Progenitor cell of endocrine pancreas (in vitro differentiated cells): ENCODE measurements at regions not wholly inside any gene's neighbourhood (a gene's known extent, or its start where the extent isn't known, plus 50 kb on each side); places are given as distances from the start of the nearest gene placed in this dataset.

Experiments used
- DNase-seq: peaks from one replicate; pipeline ENCODE4 v3.0.0; 2021; ENCODE audit warnings: low spot score; ENCODE audit not compliant: unreplicated experiment
- H3K27ac Mint-ChIP-seq: 2 replicates; pipeline ENCODE4 v1.8.0; 2021; ENCODE audit warnings: mild to moderate bottlenecking, moderate library complexity, mixed read lengths
- H3K27me3 Mint-ChIP-seq: 2 replicates; pipeline ENCODE4 v1.8.0; 2021; ENCODE audit warnings: mixed read lengths
- H3K36me3 Mint-ChIP-seq: 2 replicates; pipeline ENCODE4 v1.8.0; 2022; ENCODE audit warnings: mixed read lengths; ENCODE audit not compliant: insufficient read depth
- H3K4me1 Mint-ChIP-seq: 2 replicates; pipeline ENCODE4 v1.8.0; 2021; ENCODE audit warnings: low read depth, mixed read lengths
- H3K4me3 Mint-ChIP-seq: 2 replicates; pipeline ENCODE4 v1.8.0; 2021; ENCODE audit warnings: low read depth, mild to moderate bottlenecking, moderate library complexity, mixed read lengths
- H3K9me3 Mint-ChIP-seq: 2 replicates; pipeline ENCODE4 v1.8.0; 2021; ENCODE audit warnings: low read depth, mixed read lengths
- TF ChIP-seq, protein P1 (sequence below): fragments of 200-600 bp; sonication (generic); IDR thresholded peaks from one replicate; pipeline ENCODE4 v1.5.0; 2021; ENCODE audit warnings: antibody characterized with exemption, mild to moderate bottlenecking; ENCODE audit not compliant: unreplicated experiment

DNA sequence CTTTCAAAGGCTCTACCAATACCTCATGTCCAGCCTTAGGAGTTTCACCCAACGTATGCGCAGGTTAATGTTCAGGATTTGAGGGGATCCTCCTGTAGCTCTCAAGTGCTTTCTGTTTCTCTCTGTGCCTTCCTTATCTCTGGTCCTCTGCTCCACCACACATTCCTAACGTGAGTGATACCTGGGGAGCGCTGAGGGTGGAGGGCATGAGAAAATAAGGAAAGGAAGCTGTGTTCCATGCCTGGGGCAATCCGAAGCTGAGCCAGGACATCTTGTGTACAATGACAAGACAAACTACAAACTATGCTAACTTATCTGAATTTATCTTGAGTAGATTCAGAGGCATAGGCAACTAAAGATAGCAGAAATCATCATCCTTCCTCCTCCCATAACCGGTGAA is 136.4 kb downstream of the SST start:
- Mint-ChIP-seq H3K4me1 (no peaks in the 10 kb centered on the region), H3K9me3 (no peaks in the 10 kb centered on the region), H3K4me3 (no peak overlapping the region), H3K27me3 (no peaks in the 10 kb centered on the region), H3K27ac (no peak overlapping the region), H3K36me3 (no peaks in the 10 kb centered on the region)
- no peak for DNase-seq
- TF ChIP-seq, protein P1, sequence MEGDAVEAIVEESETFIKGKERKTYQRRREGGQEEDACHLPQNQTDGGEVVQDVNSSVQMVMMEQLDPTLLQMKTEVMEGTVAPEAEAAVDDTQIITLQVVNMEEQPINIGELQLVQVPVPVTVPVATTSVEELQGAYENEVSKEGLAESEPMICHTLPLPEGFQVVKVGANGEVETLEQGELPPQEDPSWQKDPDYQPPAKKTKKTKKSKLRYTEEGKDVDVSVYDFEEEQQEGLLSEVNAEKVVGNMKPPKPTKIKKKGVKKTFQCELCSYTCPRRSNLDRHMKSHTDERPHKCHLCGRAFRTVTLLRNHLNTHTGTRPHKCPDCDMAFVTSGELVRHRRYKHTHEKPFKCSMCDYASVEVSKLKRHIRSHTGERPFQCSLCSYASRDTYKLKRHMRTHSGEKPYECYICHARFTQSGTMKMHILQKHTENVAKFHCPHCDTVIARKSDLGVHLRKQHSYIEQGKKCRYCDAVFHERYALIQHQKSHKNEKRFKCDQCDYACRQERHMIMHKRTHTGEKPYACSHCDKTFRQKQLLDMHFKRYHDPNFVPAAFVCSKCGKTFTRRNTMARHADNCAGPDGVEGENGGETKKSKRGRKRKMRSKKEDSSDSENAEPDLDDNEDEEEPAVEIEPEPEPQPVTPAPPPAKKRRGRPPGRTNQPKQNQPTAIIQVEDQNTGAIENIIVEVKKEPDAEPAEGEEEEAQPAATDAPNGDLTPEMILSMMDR = no peak

DNA sequence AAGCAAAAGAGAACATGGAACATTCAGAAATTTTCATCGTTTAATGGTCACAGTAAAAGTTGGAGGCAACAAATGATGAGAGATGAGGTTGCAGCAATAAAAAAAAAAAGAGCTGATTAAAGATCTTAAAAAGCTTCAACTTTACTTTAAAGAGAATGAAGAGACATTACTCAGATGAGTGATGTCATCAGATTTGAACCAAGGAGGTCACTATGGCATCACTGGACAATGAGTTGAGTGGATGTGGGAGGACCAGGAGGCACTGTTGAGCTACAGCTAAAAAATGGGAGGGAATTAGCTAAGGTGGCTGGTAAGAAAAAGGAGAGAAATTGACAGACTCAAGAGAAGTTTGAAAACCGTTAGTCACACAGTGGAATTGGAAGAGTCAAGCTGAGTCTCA is 138.4 kb downstream of the SST start:
- no peaks in the 10 kb centered on the region for H3K36me3 Mint-ChIP-seq
- H3K4me1 Mint-ChIP-seq = no peaks in the 10 kb centered on the region
- H3K4me3 Mint-ChIP-seq = no peak overlapping the region
- DNase-seq = no peak
- H3K27ac Mint-ChIP-seq = no peak overlapping the region
- H3K27me3 Mint-ChIP-seq = no peaks in the 10 kb centered on the region
- H3K9me3 Mint-ChIP-seq = no peaks in the 10 kb centered on the region
- TF ChIP-seq, protein P1 = no peak

DNA sequence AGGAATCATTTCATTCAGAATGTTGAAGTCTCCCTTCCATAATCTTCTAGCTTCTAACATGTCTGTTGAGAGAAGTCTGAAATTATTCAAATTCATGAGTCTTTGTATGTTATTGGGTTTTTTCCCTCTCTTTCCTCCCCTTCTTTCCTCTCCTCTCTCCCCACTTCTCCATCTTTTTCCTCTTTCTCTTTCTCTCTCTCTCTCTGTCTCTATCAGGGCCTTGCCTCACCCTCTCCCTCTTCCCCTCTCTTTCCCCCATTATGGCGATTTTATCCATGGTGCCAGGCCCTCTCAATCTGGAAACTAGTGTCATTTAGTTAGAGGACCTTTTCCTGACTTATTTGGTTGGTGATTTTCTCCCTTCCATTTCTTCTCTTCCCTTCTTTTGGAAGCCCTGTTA is 147.3 kb downstream of the SST start:
- Mint-ChIP-seq H3K4me3 (no peak overlapping the region), H3K4me1 (no peaks in the 10 kb centered on the region)

DNA sequence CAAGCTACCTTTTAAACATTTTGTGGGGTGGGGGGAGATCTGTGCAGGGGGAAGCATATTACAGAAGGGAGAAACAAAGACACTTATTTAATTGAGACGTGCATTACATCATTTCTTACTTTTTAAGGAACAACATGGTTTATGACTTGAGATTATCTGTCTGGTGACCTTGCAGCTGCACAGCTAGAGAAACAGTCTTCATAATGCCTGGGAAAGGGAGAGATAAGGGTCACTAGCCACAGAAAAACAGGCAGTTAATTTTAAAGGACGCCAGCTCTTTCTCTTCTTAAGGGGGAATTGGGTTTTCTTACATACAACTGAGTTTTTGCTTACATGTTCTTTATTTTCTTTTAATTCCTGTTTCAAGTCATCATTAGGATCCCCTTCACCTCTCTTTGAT is 147.9 kb downstream of the SST start:
- H3K27me3 Mint-ChIP-seq = no peaks in the 10 kb centered on the region
- DNase-seq = no peak
- TF ChIP-seq, protein P1 = no peak
- H3K9me3 Mint-ChIP-seq = no peaks in the 10 kb centered on the region
- no peaks in the 10 kb centered on the region for H3K4me1 Mint-ChIP-seq
- H3K27ac Mint-ChIP-seq = no peak overlapping the region
- no peaks in the 10 kb centered on the region for H3K36me3 Mint-ChIP-seq
- H3K4me3 Mint-ChIP-seq = no peak overlapping the region

More for the DNA sequence above, 147.3 kb downstream of the SST start:
- H3K36me3 Mint-ChIP-seq = no peaks in the 10 kb centered on the region
- TF ChIP-seq, protein P1 = no peak
- H3K27ac Mint-ChIP-seq = no peak overlapping the region
- no peak for DNase-seq
- H3K9me3 Mint-ChIP-seq = no peaks in the 10 kb centered on the region
- H3K27me3 Mint-ChIP-seq = no peaks in the 10 kb centered on the region

DNA sequence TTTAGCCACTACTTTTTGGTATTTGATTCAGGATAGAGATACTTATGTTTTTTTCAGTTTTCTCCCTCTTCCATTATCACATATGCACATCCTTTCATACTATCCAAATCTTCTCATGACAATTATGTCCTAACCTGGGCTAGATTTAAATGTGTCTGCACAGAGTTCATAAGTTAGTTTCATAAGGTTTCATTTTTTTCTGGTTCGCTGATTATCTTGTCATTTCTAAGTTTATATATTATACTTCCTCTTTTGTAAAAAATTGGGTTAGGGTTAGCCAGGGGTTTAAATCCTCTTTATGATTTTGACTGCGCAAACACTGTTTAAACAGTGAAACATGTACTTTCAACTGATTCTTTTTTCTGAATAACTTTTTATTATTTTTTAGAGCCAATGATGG is 148.6 kb downstream of the SST start:
- TF ChIP-seq, protein P1 = no peak
- no peaks in the 10 kb centered on the region for H3K4me1 Mint-ChIP-seq
- no peaks in the 10 kb centered on the region for H3K27me3 Mint-ChIP-seq
- DNase-seq = no peak
- no peaks in the 10 kb centered on the region for H3K36me3 Mint-ChIP-seq
- H3K4me3 Mint-ChIP-seq = no peak overlapping the region
- no peak overlapping the region for H3K27ac Mint-ChIP-seq
- H3K9me3 Mint-ChIP-seq = no peaks in the 10 kb centered on the region
